ENCODE measurements at regions not wholly inside any gene's neighbourhood (a gene's known extent, or its start where the extent isn't known, plus 50 kb on each side); places are given as distances from the start of the nearest gene placed in this dataset.
"Not testable (repeated sequence)": the region's sequence is repeated elsewhere in the genome, so short reads cannot be mapped to it uniquely, and the experiment has no call there.

- CTCF ChIA-PET = no interaction called here
- H3K4me3 Mint-ChIP-seq = no peak overlapping the region
These were observed 113.0 kb downstream of the FAM170A start for GRCh38 chr5:119742311-119742710.

GRCh38 chr5:119743927-119744326, 114.6 kb downstream of the FAM170A start:
- Mint-ChIP-seq H3K27me3 (no peaks in the 10 kb centered on the region), H3K4me3 (no peak overlapping the region), H3K36me3 (no peaks in the 10 kb centered on the region), H3K27ac (no peak overlapping the region), H3K4me1 (no peaks in the 10 kb centered on the region), H3K9me3 (no peaks in the 10 kb centered on the region)
- Histone ChIP-seq H3K27me3 (ENCODE audit: insufficient read depth, low read length, poor library complexity, severe bottlenecking) (no peaks in the 10 kb centered on the region), H3K4me3 (ENCODE audit: low read length) (no peak overlapping the region), H3K4me1 (ENCODE audit: insufficient read depth, low read length) (no peaks in the 10 kb centered on the region), H3K36me3 (ENCODE audit: insufficient read depth, low read length) (no peaks in the 10 kb centered on the region), H3K27ac (ENCODE audit: low read depth, low read length) (no peak overlapping the region), H3K9me3 (ENCODE audit: low read length) (no peaks in the 10 kb centered on the region)
- DNase-seq = peak in 2 of 5 donors; percentile 7 to 16
- ChIA-PET CTCF (no interaction called here), POLR2A (no interaction called here)

More at GRCh38 chr5:119742311-119742710, 113.0 kb downstream of the FAM170A start:
- H3K27ac ChIP-seq (ENCODE audit: low read depth, low read length) = no peak overlapping the region
- H3K36me3 Mint-ChIP-seq = no peaks in the 10 kb centered on the region
- no peak for DNase-seq
- no peaks in the 10 kb centered on the region for H3K36me3 ChIP-seq (ENCODE audit: insufficient read depth, low read length)
- H3K9me3 ChIP-seq (ENCODE audit: low read length) = no peaks in the 10 kb centered on the region
- no peaks in the 10 kb centered on the region for H3K9me3 Mint-ChIP-seq
- no peak overlapping the region for H3K4me3 ChIP-seq (ENCODE audit: low read length)
- H3K27ac Mint-ChIP-seq = no peak overlapping the region
- no peaks in the 10 kb centered on the region for H3K4me1 ChIP-seq (ENCODE audit: insufficient read depth, low read length)
- H3K27me3 Mint-ChIP-seq = no peaks in the 10 kb centered on the region
- no peaks in the 10 kb centered on the region for H3K4me1 Mint-ChIP-seq
- no peaks in the 10 kb centered on the region for H3K27me3 ChIP-seq (ENCODE audit: insufficient read depth, low read length, poor library complexity, severe bottlenecking)
- POLR2A ChIA-PET = no interaction called here

- H3K4me1 Mint-ChIP-seq = no peaks in the 10 kb centered on the region
- no peaks in the 10 kb centered on the region for H3K4me1 ChIP-seq (ENCODE audit: insufficient read depth, low read length)
- POLR2A ChIA-PET = no interaction called here
- no peaks in the 10 kb centered on the region for H3K27me3 ChIP-seq (ENCODE audit: insufficient read depth, low read length, poor library complexity, severe bottlenecking)
- no peaks in the 10 kb centered on the region for H3K9me3 Mint-ChIP-seq
- no peak overlapping the region for H3K27ac ChIP-seq (ENCODE audit: low read depth, low read length)
- H3K27me3 Mint-ChIP-seq = no peaks in the 10 kb centered on the region
- CTCF ChIA-PET = no interaction called here
- no peaks in the 10 kb centered on the region for H3K36me3 Mint-ChIP-seq
- H3K36me3 ChIP-seq (ENCODE audit: insufficient read depth, low read length) = no peaks in the 10 kb centered on the region
- H3K27ac Mint-ChIP-seq = no peak overlapping the region
- DNase-seq = no peak
- H3K4me3 Mint-ChIP-seq = no peak overlapping the region
- no peak overlapping the region for H3K4me3 ChIP-seq (ENCODE audit: low read length)
- H3K9me3 ChIP-seq (ENCODE audit: low read length) = no peaks in the 10 kb centered on the region
These were observed 116.6 kb downstream of the FAM170A start for GRCh38 chr5:119745976-119746375.

- Mint-ChIP-seq H3K36me3 (no peaks in the 10 kb centered on the region), H3K27me3 (no peaks in the 10 kb centered on the region), H3K9me3 (peaks cover 0 to 2% (median 0%) of the 10 kb centered on the region in 5 donors), H3K4me1 (no peaks in the 10 kb centered on the region), H3K4me3 (no peak overlapping the region), H3K27ac (no peak overlapping the region)
- no peaks in the 10 kb centered on the region for H3K36me3 ChIP-seq (ENCODE audit: insufficient read depth, low read length)
- no peaks in the 10 kb centered on the region for H3K4me1 ChIP-seq (ENCODE audit: insufficient read depth, low read length)
- ChIA-PET CTCF (no interaction called here), POLR2A (no interaction called here)
- no peak overlapping the region for H3K27ac ChIP-seq (ENCODE audit: low read depth, low read length)
- no peaks in the 10 kb centered on the region for H3K27me3 ChIP-seq (ENCODE audit: insufficient read depth, low read length, poor library complexity, severe bottlenecking)
- no peak for DNase-seq
- no peaks in the 10 kb centered on the region for H3K9me3 ChIP-seq (ENCODE audit: low read length)
- no peak overlapping the region for H3K4me3 ChIP-seq (ENCODE audit: low read length)
These were observed 117.6 kb downstream of the FAM170A start for GRCh38 chr5:119746984-119747383.

- Histone ChIP-seq H3K4me1 (ENCODE audit: insufficient read depth, low read length) (no peaks in the 10 kb centered on the region), H3K4me3 (ENCODE audit: low read length) (no peak overlapping the region), H3K36me3 (ENCODE audit: insufficient read depth, low read length) (no peaks in the 10 kb centered on the region), H3K9me3 (ENCODE audit: low read length) (no peaks in the 10 kb centered on the region), H3K27me3 (ENCODE audit: insufficient read depth, low read length, poor library complexity, severe bottlenecking) (no peaks in the 10 kb centered on the region), H3K27ac (ENCODE audit: low read depth, low read length) (no peak overlapping the region)
- Mint-ChIP-seq H3K27ac (no peak overlapping the region), H3K9me3 (peaks cover 0 to 3% (median 0%) of the 10 kb centered on the region in 5 donors), H3K36me3 (no peaks in the 10 kb centered on the region), H3K27me3 (peaks cover 1 to 3% of the 10 kb centered on the region in 2 donors), H3K4me1 (no peaks in the 10 kb centered on the region), H3K4me3 (no peak overlapping the region)
- ChIA-PET POLR2A (no interaction called here), CTCF (no interaction called here)
- no peak for DNase-seq
These were observed 121.8 kb downstream of the FAM170A start for GRCh38 chr5:119750887-119751733.

GRCh38 chr5:119751734-119752094, 122.4 kb downstream of the FAM170A start:
- Mint-ChIP-seq H3K36me3 (no peaks in the 10 kb centered on the region), H3K27me3 (peaks cover 1 to 3% of the 10 kb centered on the region in 2 donors), H3K9me3 (peaks cover 0 to 3% (median 0%) of the 10 kb centered on the region in 5 donors), H3K4me1 (no peaks in the 10 kb centered on the region), H3K4me3 (no peak overlapping the region), H3K27ac (no peak overlapping the region)
- CTCF ChIA-PET = no interaction called here
- POLR2A ChIA-PET = no interaction called here
- Histone ChIP-seq H3K27me3 (ENCODE audit: insufficient read depth, low read length, poor library complexity, severe bottlenecking) (no peaks in the 10 kb centered on the region), H3K4me1 (ENCODE audit: insufficient read depth, low read length) (no peaks in the 10 kb centered on the region), H3K9me3 (ENCODE audit: low read length) (no peaks in the 10 kb centered on the region), H3K4me3 (ENCODE audit: low read length) (no peak overlapping the region), H3K36me3 (ENCODE audit: insufficient read depth, low read length) (no peaks in the 10 kb centered on the region), H3K27ac (ENCODE audit: low read depth, low read length) (no peak overlapping the region)
- no peak for DNase-seq

- no peak for DNase-seq
- Histone ChIP-seq H3K4me3 (ENCODE audit: low read length) (no peak overlapping the region), H3K27ac (ENCODE audit: low read depth, low read length) (no peak overlapping the region), H3K36me3 (ENCODE audit: insufficient read depth, low read length) (no peaks in the 10 kb centered on the region), H3K27me3 (ENCODE audit: insufficient read depth, low read length, poor library complexity, severe bottlenecking) (no peaks in the 10 kb centered on the region), H3K9me3 (ENCODE audit: low read length) (no peaks in the 10 kb centered on the region), H3K4me1 (ENCODE audit: insufficient read depth, low read length) (no peaks in the 10 kb centered on the region)
- Mint-ChIP-seq H3K4me3 (no peak overlapping the region), H3K4me1 (no peaks in the 10 kb centered on the region), H3K27me3 (peaks cover 1 to 3% of the 10 kb centered on the region in 2 donors), H3K9me3 (peaks cover 0 to 3% (median 0%) of the 10 kb centered on the region in 5 donors), H3K36me3 (no peaks in the 10 kb centered on the region), H3K27ac (no peak overlapping the region)
- POLR2A ChIA-PET = no interaction called here
- CTCF ChIA-PET = no interaction called here
These were observed 123.8 kb downstream of the FAM170A start for GRCh38 chr5:119752921-119753886.

- H3K9me3 ChIP-seq (ENCODE audit: low read length); H3K9me3 Mint-ChIP-seq; H3K36me3 ChIP-seq (ENCODE audit: insufficient read depth, low read length); H3K27ac Mint-ChIP-seq; H3K27me3 Mint-ChIP-seq; H3K27me3 ChIP-seq (ENCODE audit: insufficient read depth, low read length, poor library complexity, severe bottlenecking); H3K4me1 ChIP-seq (ENCODE audit: insufficient read depth, low read length); H3K36me3 Mint-ChIP-seq; DNase-seq; H3K4me1 Mint-ChIP-seq; POLR2A ChIA-PET; H3K27ac ChIP-seq (ENCODE audit: low read depth, low read length); H3K4me3 Mint-ChIP-seq; H3K4me3 ChIP-seq (ENCODE audit: low read length); CTCF ChIA-PET: not testable (repeated sequence)
These were observed 125.5 kb downstream of the FAM170A start for GRCh38 chr5:119754825-119755224.
